ENCODE measurements at regions not wholly inside any gene's neighbourhood (a gene's known extent, or its start where the extent isn't known, plus 50 kb on each side); places are given as distances from the start of the nearest gene placed in this dataset.

- TF ChIP-seq, protein P1, sequence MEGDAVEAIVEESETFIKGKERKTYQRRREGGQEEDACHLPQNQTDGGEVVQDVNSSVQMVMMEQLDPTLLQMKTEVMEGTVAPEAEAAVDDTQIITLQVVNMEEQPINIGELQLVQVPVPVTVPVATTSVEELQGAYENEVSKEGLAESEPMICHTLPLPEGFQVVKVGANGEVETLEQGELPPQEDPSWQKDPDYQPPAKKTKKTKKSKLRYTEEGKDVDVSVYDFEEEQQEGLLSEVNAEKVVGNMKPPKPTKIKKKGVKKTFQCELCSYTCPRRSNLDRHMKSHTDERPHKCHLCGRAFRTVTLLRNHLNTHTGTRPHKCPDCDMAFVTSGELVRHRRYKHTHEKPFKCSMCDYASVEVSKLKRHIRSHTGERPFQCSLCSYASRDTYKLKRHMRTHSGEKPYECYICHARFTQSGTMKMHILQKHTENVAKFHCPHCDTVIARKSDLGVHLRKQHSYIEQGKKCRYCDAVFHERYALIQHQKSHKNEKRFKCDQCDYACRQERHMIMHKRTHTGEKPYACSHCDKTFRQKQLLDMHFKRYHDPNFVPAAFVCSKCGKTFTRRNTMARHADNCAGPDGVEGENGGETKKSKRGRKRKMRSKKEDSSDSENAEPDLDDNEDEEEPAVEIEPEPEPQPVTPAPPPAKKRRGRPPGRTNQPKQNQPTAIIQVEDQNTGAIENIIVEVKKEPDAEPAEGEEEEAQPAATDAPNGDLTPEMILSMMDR (IDR thresholded peaks at IDR 0.05): no peak
- no peak for TF ChIP-seq FOXJ3 (CRISPR knock-in tag; IDR thresholded peaks at IDR 0.05; ENCODE audit: borderline replicate concordance)
- TF ChIP-seq GABPB1 (CRISPR knock-in tag; IDR thresholded peaks at IDR 0.05): no peak
- no peak for TF ChIP-seq ZNF121 (CRISPR knock-in tag; IDR thresholded peaks at IDR 0.05)
- TF ChIP-seq ZNF232 (CRISPR knock-in tag; IDR thresholded peaks at IDR 0.05): no peak
- TF ChIP-seq CREB1 (CRISPR knock-in tag; IDR thresholded peaks at IDR 0.05): no peak
- no peak for TF ChIP-seq NR3C1 (CRISPR knock-in tag; conservative IDR thresholded peaks at IDR 0.05; ENCODE audit: low read depth)
- TF ChIP-seq ZNF138 (CRISPR knock-in tag; conservative IDR thresholded peaks at IDR 0.05): no peak
- no peak for TF ChIP-seq MXD4 (CRISPR knock-in tag; IDR thresholded peaks at IDR 0.05; ENCODE audit: borderline replicate concordance)
Observed at GRCh38 chr11:134705858-134706257, 293.8 kb upstream of the B3GAT1 start.

Data from WTC11 (cell line).